WTC11 (cell line): ENCODE measurements at regions not wholly inside any gene's neighbourhood (a gene's known extent, or its start where the extent isn't known, plus 50 kb on each side); places are given as distances from the start of the nearest gene placed in this dataset.

Experiments
- ATAC-seq: fragments of 200-7000 bp; cut with Tn5 transposase; 2 replicates; pipeline ENCODE4 v1.10.0; 2021; ENCODE audit warnings: mild to moderate bottlenecking, moderate library complexity
- CTCF ChIA-PET: fragments of 300-600 bp; sonication (Branson Sonifier 250); formaldehyde crosslinking; loops from one replicate; lab custom pipeline; 2021; ENCODE audit warnings: antibody characterized with exemption; lab: Charles Lee
- POLR2A ChIA-PET: fragments of 350-600 bp; sonication (Branson Sonifier 250); formaldehyde crosslinking; loops from one replicate; lab custom pipeline; 2021; ENCODE audit warnings: antibody characterized with exemption; lab: Charles Lee
- DNase-seq: peaks from one replicate; pipeline ENCODE4 v3.0.0; 2021; ENCODE audit warnings: low spot score
- H3K27ac Mint-ChIP-seq: 2 replicates; pipeline ENCODE4 v1.8.0; 2021; ENCODE audit warnings: mixed read lengths
- H3K27me3 Mint-ChIP-seq: 2 replicates; pipeline ENCODE4 v1.8.0; 2021; ENCODE audit warnings: low read depth, mild to moderate bottlenecking, moderate library complexity, mixed read lengths
- H3K36me3 Mint-ChIP-seq: 2 replicates; pipeline ENCODE4 v1.8.0; 2021; ENCODE audit warnings: mixed read lengths
- H3K4me1 Mint-ChIP-seq: 2 replicates; pipeline ENCODE4 v1.8.0; 2022; ENCODE audit warnings: mixed read lengths
- H3K4me3 Mint-ChIP-seq: 2 replicates; pipeline ENCODE4 v1.8.0; 2021; ENCODE audit warnings: mild to moderate bottlenecking, moderate library complexity, mixed read lengths
- H3K9me3 Mint-ChIP-seq: 2 replicates; pipeline ENCODE4 v1.8.0; 2021; ENCODE audit warnings: mixed read lengths
- EMX1 ChIP-seq: fragments of 250-450 bp; sonication (Bioruptor Pico); IDR thresholded peaks from 2 replicates; pipeline ENCODE4 v1.8.0; 2021; ENCODE audit warnings: mild to moderate bottlenecking
- FOXK1 ChIP-seq: sonication (generic); formaldehyde crosslinking; IDR thresholded peaks from 2 replicates; pipeline ENCODE4 v1.8.0; 2022; ENCODE audit warnings: mild to moderate bottlenecking, moderate library complexity, missing genetic modification reagents
- GABPB1 ChIP-seq: sonication (generic); formaldehyde crosslinking; IDR thresholded peaks from 2 replicates; pipeline ENCODE4 v1.8.1; 2023; ENCODE audit warnings: mild to moderate bottlenecking, missing genetic modification reagents
- JUN ChIP-seq: sonication (generic); formaldehyde crosslinking; IDR thresholded peaks from 2 replicates; pipeline ENCODE4 v1.8.0; 2023; ENCODE audit warnings: mild to moderate bottlenecking, missing genetic modification reagents
- NFATC4 ChIP-seq: fragments of 250-450 bp; sonication (Bioruptor Pico); IDR thresholded peaks from 2 replicates; pipeline ENCODE4 v1.9.0; 2021; ENCODE audit warnings: mild to moderate bottlenecking
- NR1H2 ChIP-seq: sonication (generic); formaldehyde crosslinking; IDR thresholded peaks from 2 replicates; pipeline ENCODE4 v1.9.0; 2021; ENCODE audit warnings: mild to moderate bottlenecking, moderate library complexity, missing genetic modification reagents
- SMAD4 ChIP-seq: sonication (generic); formaldehyde crosslinking; IDR thresholded peaks from 2 replicates; pipeline ENCODE4 v1.8.0; 2022; ENCODE audit warnings: mild to moderate bottlenecking, missing genetic modification reagents
- ZNF396 ChIP-seq: fragments of 250-450 bp; sonication (Bioruptor Pico); IDR thresholded peaks from 2 replicates; pipeline ENCODE4 v1.8.0; 2021; ENCODE audit warnings: mild to moderate bottlenecking, moderate library complexity, borderline replicate concordance
- TF ChIP-seq, protein P1 (sequence below): sonication (generic); formaldehyde crosslinking; IDR thresholded peaks from 2 replicates; pipeline ENCODE4 v1.8.1; 2023; ENCODE audit warnings: mild to moderate bottlenecking, missing genetic modification reagents, borderline replicate concordance
- TF ChIP-seq, protein P2 (sequence below): fragments of 250-450 bp; sonication (Bioruptor Pico); IDR thresholded peaks from 2 replicates; pipeline ENCODE4 v1.9.0; 2021; ENCODE audit warnings: mild to moderate bottlenecking, borderline replicate concordance
- TF ChIP-seq, protein P3 (sequence below): sonication (generic); formaldehyde crosslinking; IDR thresholded peaks from 2 replicates; pipeline ENCODE4 v1.8.1; 2023; ENCODE audit warnings: mild to moderate bottlenecking, missing genetic modification reagents, moderate library complexity
- TF ChIP-seq, protein P4 (sequence below): fragments of 250-450 bp; sonication (Bioruptor Pico); IDR thresholded peaks from 2 replicates; pipeline ENCODE4 v1.8.0; 2021; ENCODE audit warnings: mild to moderate bottlenecking
- TF ChIP-seq, protein P5 (sequence below): sonication (generic); formaldehyde crosslinking; IDR thresholded peaks from 2 replicates; pipeline ENCODE4 v1.8.0; 2023; ENCODE audit warnings: missing genetic modification reagents, mild to moderate bottlenecking, borderline replicate concordance

DNA sequence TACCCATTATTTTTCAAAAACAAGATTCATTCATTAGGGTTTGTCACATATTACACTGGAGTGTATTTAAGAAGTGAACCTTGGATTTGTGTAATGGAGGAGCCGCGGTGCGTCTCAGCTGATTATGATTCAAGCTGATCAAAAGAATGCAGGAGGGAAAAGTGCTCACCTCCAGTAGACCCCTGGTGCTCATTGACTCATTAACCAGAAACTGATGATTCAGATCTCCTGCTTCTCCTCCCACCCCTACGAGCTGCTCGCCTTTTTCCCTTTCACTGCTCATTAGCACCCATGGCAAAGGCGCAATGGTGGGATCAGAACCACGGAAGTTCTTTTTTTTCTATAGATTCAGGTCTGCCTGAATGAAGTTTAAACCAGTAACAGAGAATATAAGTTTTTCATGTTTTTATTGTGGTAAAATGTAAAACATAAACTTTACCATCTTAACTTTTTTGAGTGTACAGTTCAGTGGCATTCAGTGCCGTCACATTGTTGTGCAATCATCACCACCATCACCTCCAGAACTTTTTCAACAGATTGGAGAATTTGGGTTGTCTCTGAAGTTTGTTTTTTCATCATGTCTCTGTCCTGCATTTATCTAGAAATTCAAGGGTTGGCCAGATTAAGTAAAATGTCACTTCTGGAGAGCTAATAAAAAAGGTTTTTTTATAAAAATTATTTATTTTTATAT, 101.6 kb downstream of the LINC00237 start:
- CTCF ChIA-PET: interaction anchor here (0.6 to 1.5 kb wide), 2 partner anchors 44 to 184 kb away, joined by 3 to 4 read pairs; no protein-coding TSS in a partner anchor
- ATAC-seq: no peak

DNA sequence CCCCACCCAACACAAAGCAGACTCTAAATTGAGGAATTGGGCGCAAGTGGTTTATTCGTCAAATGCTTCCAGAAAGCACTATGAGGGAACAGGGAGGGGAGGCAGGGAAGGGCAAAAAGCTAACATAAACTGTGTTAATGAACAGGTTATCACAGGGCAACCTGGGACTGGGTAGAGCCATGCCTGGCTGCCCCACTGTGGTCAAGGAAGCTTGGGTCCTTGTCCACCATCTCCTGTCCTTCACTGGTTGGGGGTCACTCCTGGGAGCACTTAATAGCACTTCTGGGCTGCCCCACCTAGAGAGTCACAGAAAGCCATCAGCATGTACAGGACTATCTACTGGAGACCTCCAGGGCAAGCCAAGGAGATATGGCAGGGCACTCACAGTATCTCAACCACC, 102.3 kb downstream of the LINC00237 start:
- H3K9me3 Mint-ChIP-seq: peaks cover 15% of the 10 kb centered on the region
- ATAC-seq (no peak), DNase-seq (no peak)
- H3K27ac Mint-ChIP-seq: no peak overlapping the region
- H3K4me1 Mint-ChIP-seq: no peaks in the 10 kb centered on the region
- no peaks in the 10 kb centered on the region for H3K36me3 Mint-ChIP-seq
- TF ChIP-seq, protein P1, sequence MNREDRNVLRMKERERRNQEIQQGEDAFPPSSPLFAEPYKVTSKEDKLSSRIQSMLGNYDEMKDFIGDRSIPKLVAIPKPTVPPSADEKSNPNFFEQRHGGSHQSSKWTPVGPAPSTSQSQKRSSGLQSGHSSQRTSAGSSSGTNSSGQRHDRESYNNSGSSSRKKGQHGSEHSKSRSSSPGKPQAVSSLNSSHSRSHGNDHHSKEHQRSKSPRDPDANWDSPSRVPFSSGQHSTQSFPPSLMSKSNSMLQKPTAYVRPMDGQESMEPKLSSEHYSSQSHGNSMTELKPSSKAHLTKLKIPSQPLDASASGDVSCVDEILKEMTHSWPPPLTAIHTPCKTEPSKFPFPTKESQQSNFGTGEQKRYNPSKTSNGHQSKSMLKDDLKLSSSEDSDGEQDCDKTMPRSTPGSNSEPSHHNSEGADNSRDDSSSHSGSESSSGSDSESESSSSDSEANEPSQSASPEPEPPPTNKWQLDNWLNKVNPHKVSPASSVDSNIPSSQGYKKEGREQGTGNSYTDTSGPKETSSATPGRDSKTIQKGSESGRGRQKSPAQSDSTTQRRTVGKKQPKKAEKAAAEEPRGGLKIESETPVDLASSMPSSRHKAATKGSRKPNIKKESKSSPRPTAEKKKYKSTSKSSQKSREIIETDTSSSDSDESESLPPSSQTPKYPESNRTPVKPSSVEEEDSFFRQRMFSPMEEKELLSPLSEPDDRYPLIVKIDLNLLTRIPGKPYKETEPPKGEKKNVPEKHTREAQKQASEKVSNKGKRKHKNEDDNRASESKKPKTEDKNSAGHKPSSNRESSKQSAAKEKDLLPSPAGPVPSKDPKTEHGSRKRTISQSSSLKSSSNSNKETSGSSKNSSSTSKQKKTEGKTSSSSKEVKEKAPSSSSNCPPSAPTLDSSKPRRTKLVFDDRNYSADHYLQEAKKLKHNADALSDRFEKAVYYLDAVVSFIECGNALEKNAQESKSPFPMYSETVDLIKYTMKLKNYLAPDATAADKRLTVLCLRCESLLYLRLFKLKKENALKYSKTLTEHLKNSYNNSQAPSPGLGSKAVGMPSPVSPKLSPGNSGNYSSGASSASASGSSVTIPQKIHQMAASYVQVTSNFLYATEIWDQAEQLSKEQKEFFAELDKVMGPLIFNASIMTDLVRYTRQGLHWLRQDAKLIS (CRISPR knock-in tag): no peak
- TF ChIP-seq, protein P2, sequence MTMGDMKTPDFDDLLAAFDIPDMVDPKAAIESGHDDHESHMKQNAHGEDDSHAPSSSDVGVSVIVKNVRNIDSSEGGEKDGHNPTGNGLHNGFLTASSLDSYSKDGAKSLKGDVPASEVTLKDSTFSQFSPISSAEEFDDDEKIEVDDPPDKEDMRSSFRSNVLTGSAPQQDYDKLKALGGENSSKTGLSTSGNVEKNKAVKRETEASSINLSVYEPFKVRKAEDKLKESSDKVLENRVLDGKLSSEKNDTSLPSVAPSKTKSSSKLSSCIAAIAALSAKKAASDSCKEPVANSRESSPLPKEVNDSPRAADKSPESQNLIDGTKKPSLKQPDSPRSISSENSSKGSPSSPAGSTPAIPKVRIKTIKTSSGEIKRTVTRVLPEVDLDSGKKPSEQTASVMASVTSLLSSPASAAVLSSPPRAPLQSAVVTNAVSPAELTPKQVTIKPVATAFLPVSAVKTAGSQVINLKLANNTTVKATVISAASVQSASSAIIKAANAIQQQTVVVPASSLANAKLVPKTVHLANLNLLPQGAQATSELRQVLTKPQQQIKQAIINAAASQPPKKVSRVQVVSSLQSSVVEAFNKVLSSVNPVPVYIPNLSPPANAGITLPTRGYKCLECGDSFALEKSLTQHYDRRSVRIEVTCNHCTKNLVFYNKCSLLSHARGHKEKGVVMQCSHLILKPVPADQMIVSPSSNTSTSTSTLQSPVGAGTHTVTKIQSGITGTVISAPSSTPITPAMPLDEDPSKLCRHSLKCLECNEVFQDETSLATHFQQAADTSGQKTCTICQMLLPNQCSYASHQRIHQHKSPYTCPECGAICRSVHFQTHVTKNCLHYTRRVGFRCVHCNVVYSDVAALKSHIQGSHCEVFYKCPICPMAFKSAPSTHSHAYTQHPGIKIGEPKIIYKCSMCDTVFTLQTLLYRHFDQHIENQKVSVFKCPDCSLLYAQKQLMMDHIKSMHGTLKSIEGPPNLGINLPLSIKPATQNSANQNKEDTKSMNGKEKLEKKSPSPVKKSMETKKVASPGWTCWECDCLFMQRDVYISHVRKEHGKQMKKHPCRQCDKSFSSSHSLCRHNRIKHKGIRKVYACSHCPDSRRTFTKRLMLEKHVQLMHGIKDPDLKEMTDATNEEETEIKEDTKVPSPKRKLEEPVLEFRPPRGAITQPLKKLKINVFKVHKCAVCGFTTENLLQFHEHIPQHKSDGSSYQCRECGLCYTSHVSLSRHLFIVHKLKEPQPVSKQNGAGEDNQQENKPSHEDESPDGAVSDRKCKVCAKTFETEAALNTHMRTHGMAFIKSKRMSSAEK: no peak
- TF ChIP-seq ZNF396 (CRISPR knock-in tag): no peak
- TF ChIP-seq, protein P3, sequence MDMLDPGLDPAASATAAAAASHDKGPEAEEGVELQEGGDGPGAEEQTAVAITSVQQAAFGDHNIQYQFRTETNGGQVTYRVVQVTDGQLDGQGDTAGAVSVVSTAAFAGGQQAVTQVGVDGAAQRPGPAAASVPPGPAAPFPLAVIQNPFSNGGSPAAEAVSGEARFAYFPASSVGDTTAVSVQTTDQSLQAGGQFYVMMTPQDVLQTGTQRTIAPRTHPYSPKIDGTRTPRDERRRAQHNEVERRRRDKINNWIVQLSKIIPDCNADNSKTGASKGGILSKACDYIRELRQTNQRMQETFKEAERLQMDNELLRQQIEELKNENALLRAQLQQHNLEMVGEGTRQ (CRISPR knock-in tag): no peak
- TF ChIP-seq FOXK1 (CRISPR knock-in tag): no peak
- TF ChIP-seq, protein P4, sequence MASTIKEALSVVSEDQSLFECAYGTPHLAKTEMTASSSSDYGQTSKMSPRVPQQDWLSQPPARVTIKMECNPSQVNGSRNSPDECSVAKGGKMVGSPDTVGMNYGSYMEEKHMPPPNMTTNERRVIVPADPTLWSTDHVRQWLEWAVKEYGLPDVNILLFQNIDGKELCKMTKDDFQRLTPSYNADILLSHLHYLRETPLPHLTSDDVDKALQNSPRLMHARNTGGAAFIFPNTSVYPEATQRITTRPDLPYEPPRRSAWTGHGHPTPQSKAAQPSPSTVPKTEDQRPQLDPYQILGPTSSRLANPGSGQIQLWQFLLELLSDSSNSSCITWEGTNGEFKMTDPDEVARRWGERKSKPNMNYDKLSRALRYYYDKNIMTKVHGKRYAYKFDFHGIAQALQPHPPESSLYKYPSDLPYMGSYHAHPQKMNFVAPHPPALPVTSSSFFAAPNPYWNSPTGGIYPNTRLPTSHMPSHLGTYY (CRISPR knock-in tag): no peak
- TF ChIP-seq EMX1 (CRISPR knock-in tag): no peak
- TF ChIP-seq SMAD4 (CRISPR knock-in tag): no peak
- TF ChIP-seq NR1H2 (CRISPR knock-in tag): no peak
- no peak for TF ChIP-seq NFATC4 (CRISPR knock-in tag)
- TF ChIP-seq GABPB1 (CRISPR knock-in tag): no peak
- H3K4me3 Mint-ChIP-seq: no peak overlapping the region
- ChIA-PET POLR2A (no interaction called here), CTCF (interaction anchor here (1.5 kb wide), 1 partner anchor 45 kb away, joined by 4 read pairs; no protein-coding TSS in a partner anchor)
- H3K27me3 Mint-ChIP-seq: no peaks in the 10 kb centered on the region; the same call in 1 of the 2 replicates

More for the DNA sequence above, 101.6 kb downstream of the LINC00237 start:
- POLR2A ChIA-PET: no interaction called here
- no peaks in the 10 kb centered on the region for H3K36me3 Mint-ChIP-seq
- DNase-seq: no peak
- peaks cover 15% of the 10 kb centered on the region for H3K9me3 Mint-ChIP-seq
- H3K4me1 Mint-ChIP-seq: no peaks in the 10 kb centered on the region
- H3K27ac Mint-ChIP-seq: no peak overlapping the region
- H3K27me3 Mint-ChIP-seq: no peaks in the 10 kb centered on the region; the same call in 1 of the 2 replicates
- H3K4me3 Mint-ChIP-seq: no peak overlapping the region
- no peak for TF ChIP-seq JUN (CRISPR knock-in tag)
- TF ChIP-seq, protein P5, sequence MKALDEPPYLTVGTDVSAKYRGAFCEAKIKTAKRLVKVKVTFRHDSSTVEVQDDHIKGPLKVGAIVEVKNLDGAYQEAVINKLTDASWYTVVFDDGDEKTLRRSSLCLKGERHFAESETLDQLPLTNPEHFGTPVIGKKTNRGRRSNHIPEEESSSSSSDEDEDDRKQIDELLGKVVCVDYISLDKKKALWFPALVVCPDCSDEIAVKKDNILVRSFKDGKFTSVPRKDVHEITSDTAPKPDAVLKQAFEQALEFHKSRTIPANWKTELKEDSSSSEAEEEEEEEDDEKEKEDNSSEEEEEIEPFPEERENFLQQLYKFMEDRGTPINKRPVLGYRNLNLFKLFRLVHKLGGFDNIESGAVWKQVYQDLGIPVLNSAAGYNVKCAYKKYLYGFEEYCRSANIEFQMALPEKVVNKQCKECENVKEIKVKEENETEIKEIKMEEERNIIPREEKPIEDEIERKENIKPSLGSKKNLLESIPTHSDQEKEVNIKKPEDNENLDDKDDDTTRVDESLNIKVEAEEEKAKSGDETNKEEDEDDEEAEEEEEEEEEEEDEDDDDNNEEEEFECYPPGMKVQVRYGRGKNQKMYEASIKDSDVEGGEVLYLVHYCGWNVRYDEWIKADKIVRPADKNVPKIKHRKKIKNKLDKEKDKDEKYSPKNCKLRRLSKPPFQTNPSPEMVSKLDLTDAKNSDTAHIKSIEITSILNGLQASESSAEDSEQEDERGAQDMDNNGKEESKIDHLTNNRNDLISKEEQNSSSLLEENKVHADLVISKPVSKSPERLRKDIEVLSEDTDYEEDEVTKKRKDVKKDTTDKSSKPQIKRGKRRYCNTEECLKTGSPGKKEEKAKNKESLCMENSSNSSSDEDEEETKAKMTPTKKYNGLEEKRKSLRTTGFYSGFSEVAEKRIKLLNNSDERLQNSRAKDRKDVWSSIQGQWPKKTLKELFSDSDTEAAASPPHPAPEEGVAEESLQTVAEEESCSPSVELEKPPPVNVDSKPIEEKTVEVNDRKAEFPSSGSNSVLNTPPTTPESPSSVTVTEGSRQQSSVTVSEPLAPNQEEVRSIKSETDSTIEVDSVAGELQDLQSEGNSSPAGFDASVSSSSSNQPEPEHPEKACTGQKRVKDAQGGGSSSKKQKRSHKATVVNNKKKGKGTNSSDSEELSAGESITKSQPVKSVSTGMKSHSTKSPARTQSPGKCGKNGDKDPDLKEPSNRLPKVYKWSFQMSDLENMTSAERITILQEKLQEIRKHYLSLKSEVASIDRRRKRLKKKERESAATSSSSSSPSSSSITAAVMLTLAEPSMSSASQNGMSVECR (CRISPR knock-in tag): no peak
